ENCODE measurements at regions not wholly inside any gene's neighbourhood (a gene's known extent, or its start where the extent isn't known, plus 50 kb on each side); places are given as distances from the start of the nearest gene placed in this dataset.
"Not testable (repeated sequence)": the region's sequence is repeated elsewhere in the genome, so short reads cannot be mapped to it uniquely, and the experiment has no call there.

- Histone ChIP-seq H3K4me1 (no peaks in the 10 kb centered on the region), H3K27ac (no peak overlapping the region), H3K4me3 (no peak overlapping the region), H3K27me3 (ENCODE audit: low read depth) (no peaks in the 10 kb centered on the region), H3K9me3 (no peaks in the 10 kb centered on the region), H3K36me3 (no peaks in the 10 kb centered on the region)
- intact Hi-C loops (cut with DNase I): no loop called here
- TF ChIP-seq CTCF (IDR thresholded peaks at IDR 0.05): no peak
- DNase-seq (no peak), ATAC-seq (no peak)
Measured at GRCh38 chr9:106775960-106776359, 87.0 kb upstream of the ZNF462 start.

- Histone ChIP-seq H3K27ac (no peak overlapping the region), H3K36me3 (no peaks in the 10 kb centered on the region), H3K4me3 (no peak overlapping the region), H3K4me1 (no peaks in the 10 kb centered on the region), H3K9me3 (no peaks in the 10 kb centered on the region), H3K27me3 (ENCODE audit: low read depth) (no peaks in the 10 kb centered on the region)
- intact Hi-C loops (cut with DNase I): no loop called here
- no peak for ATAC-seq
- TF ChIP-seq CTCF (IDR thresholded peaks at IDR 0.05): no peak
- DNase-seq: no peak
Measured at GRCh38 chr9:106779796-106780195, 83.2 kb upstream of the ZNF462 start.

GRCh38 chr9:106783121-106783520 lies 79.8 kb upstream of the ZNF462 start:
- DNase-seq (no peak), ATAC-seq (no peak)
- Histone ChIP-seq H3K4me1 (no peaks in the 10 kb centered on the region), H3K36me3 (no peaks in the 10 kb centered on the region), H3K27me3 (ENCODE audit: low read depth) (no peaks in the 10 kb centered on the region), H3K27ac (no peak overlapping the region), H3K9me3 (no peaks in the 10 kb centered on the region), H3K4me3 (no peak overlapping the region)
- intact Hi-C loops (cut with DNase I): no loop called here
- no peak for TF ChIP-seq CTCF (IDR thresholded peaks at IDR 0.05)

GRCh38 chr9:106784076-106784475 lies 78.9 kb upstream of the ZNF462 start:
- ATAC-seq: no peak
- intact Hi-C loops (cut with DNase I): no loop called here
- no peaks in the 10 kb centered on the region for H3K27me3 ChIP-seq (ENCODE audit: low read depth)

GRCh38 chr9:106785200-106785599 lies 77.8 kb upstream of the ZNF462 start:
- intact Hi-C loops (cut with DNase I): no loop called here
- H3K4me3 ChIP-seq: no peak overlapping the region
- no peaks in the 10 kb centered on the region for H3K4me1 ChIP-seq
- ATAC-seq (no peak), DNase-seq (no peak)
- no peak overlapping the region for H3K27ac ChIP-seq
- no peaks in the 10 kb centered on the region for H3K36me3 ChIP-seq
- H3K27me3 ChIP-seq (ENCODE audit: low read depth): no peaks in the 10 kb centered on the region
- no peak for TF ChIP-seq CTCF (IDR thresholded peaks at IDR 0.05)
- H3K9me3 ChIP-seq: no peaks in the 10 kb centered on the region

More at GRCh38 chr9:106784076-106784475, 78.9 kb upstream of the ZNF462 start:
- no peaks in the 10 kb centered on the region for H3K9me3 ChIP-seq
- DNase-seq: no peak
- H3K27ac ChIP-seq: no peak overlapping the region
- no peak for TF ChIP-seq CTCF (IDR thresholded peaks at IDR 0.05)
- no peak overlapping the region for H3K4me3 ChIP-seq
- H3K36me3 ChIP-seq: no peaks in the 10 kb centered on the region
- no peaks in the 10 kb centered on the region for H3K4me1 ChIP-seq

GRCh38 chr9:106788021-106788420 lies 74.9 kb upstream of the ZNF462 start:
- H3K4me1 ChIP-seq; DNase-seq; H3K36me3 ChIP-seq; H3K9me3 ChIP-seq; intact Hi-C loops (cut with DNase I); ATAC-seq; H3K27me3 ChIP-seq (ENCODE audit: low read depth); H3K4me3 ChIP-seq; H3K27ac ChIP-seq: not testable (repeated sequence)
